HuH-7 (cell line): ENCODE measurements at regions not wholly inside any gene's neighbourhood (a gene's known extent, or its start where the extent isn't known, plus 50 kb on each side); places are given as distances from the start of the nearest gene placed in this dataset.

Experiments used
- DNase-seq: peaks from one replicate; pipeline ENCODE4 v3.0.0; 2011; ENCODE audit warnings: low spot score

GRCh38 chr18:24674200-24674599 is 213.8 kb downstream of the HRH4 start:
- DNase-seq = no peak

- DNase-seq = no peak
Measured at GRCh38 chr18:24674605-24675004, 214.2 kb downstream of the HRH4 start.

DNA sequence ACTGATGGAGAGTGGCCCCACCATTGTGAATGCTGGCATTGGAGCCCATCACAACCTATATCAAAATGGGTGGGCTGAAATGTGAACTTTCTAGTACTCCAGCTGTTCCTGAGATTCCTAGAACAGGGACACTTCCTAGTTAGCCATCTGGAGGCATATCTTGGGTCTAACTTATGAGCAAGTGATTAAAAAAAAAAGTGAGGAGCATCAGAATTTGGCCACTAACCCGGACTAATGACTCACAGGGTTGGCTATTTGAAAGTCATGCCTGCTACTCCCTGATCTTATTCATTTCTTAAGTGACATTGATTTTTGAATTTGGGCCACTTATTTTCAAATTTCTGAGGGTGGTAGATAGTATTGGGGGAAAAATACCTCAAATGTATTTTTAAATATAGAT is 216.6 kb downstream of the HRH4 start:
- no peak for DNase-seq

- no peak for DNase-seq
Measured at GRCh38 chr18:24678107-24678506, 217.7 kb downstream of the HRH4 start.

- no peak for DNase-seq
Measured at GRCh38 chr18:24678626-24679025, 218.2 kb downstream of the HRH4 start.

GRCh38 chr18:24679062-24679461 is 218.6 kb downstream of the HRH4 start:
- DNase-seq = no peak

- no peak for DNase-seq
Measured at GRCh38 chr18:24683925-24684324, 223.5 kb downstream of the HRH4 start.

DNA sequence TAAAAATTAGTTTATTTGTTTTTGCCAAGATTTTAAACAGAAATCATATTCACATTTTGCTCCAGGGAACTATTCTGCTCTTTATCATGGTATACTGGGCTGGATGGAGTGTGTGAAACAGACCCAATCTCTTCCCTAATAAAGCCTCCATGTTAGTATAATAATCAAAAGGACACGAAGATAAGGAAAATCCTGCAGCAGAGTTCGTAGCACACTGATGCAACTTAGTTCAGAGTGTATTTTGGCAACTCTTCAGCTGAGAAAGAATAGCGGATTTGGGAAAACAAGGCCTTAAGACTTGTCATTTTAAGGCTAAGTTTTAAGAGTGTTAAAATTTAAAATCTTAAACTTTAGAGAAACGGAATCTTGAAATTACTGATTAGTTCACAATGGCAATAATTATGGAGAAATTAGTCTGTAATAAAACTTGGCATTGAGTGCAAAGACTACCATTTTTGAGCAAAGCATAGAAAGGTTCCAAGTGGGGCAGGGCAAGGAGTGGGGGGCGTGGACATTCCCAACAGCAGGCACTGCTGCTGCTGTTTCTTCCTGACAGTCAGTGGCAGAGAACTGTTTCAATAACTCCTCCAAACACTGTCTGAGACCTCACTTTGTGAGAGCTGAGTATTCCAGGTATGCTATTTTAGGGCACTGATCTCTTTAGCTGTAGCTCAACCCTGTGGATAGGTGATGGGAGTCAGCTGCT is 225.0 kb downstream of the HRH4 start:
- no peak for DNase-seq

DNA sequence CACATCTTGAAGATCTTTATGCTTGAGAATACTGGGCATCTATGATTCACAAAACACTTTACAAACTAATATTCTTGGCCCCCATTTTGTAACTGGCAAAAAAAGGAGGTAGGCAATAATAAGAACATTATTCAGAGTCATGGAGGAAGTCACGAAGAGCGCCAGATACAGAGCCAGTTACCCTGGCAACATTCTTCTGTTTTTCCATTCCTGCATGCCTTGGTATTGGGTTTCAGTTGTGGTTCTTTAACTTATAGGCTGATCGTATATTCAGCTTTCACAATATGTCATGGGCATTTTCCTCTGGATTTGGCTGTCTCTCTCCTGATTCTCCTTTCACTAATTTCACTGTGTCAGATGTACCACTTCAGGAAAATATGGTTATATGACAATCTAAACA is 234.7 kb downstream of the HRH4 start:
- no peak for DNase-seq

DNA sequence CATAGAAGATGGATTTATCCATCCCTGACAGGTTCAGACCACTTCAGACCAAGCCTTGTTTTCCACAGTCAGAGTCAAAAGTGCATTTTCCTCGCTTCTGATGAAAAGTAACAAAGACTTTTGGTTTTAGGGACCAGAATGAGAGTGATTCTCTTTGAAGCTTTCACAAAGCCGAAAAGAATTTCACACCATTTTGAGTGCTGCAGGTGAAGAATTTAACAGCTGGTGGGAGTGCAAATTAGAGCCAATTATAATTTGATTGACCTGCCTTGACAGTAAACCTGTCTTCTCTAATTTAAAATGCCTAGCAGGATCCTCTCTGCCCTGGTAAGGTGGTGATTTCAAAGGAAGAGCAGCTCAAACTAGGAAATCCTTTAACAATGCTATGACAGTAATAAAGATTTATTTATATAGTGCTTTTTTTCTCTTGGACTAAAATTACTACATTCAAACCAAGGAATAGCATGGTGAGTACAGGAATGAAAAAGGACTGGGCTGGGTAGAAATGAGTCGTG is 241.6 kb downstream of the HRH4 start:
- no peak for DNase-seq

DNA sequence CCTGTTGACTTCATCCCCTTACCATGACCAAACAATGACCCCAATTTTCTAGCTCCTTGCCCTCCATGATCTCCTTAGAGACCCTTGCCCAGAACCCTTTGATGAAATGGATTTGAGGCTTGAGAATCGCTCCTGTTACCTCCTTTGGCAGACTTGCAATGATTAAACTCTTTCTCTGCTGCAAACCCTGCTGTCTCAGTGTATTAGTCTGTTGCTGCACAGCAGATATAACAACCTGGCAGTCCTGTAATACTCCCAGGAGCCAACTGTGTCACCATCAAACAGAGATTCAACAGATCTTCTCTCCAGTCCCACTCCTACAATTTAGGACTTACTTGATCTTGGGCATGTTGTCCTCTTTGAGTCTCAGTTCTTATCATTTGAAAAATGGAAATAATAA is 242.9 kb downstream of the HRH4 start:
- DNase-seq = no peak

- DNase-seq = no peak
Measured at GRCh38 chr18:24704946-24705630, 244.7 kb downstream of the HRH4 start.

DNA sequence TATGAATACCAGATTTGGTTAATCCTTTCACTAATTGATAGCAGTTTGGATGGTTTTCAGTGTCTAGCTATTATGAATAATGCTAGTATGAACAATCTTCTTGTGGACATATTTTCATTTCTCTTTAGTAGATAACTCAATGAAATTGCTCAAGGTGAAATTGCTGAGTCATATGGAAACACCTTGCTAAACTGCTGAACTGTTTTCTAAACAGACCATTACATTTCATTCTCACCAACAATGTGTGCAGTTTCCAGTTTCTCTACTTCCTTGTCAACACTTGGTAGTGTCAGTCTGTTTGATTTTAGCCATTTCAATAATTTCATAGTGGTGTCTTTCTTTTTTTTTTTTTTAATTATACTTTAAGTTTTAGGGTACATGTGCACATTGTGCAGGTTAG is 250.0 kb downstream of the HRH4 start:
- DNase-seq = no peak

DNA sequence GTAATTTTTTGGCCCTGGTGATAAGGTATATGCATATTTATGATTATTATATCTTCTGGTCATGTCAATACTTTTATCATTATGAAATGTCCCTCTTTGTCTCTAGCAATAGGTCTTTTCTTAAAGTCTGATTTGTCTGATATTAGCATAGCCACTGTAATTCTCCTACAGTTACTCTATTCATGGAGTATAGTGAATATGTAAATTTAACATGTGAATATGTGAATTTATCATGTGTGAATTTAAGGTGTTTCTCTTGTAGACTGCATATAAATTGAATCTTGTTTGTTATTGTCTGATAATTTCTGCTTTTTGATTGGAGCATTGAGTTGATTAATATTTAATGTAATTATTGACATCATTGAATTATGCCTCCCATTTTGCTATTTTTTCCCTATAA is 259.4 kb downstream of the HRH4 start:
- no peak for DNase-seq

GRCh38 chr18:24721388-24721787 is 261.0 kb downstream of the HRH4 start:
- no peak for DNase-seq

GRCh38 chr18:24725644-24726415 is 265.4 kb downstream of the HRH4 start:
- DNase-seq = no peak

DNA sequence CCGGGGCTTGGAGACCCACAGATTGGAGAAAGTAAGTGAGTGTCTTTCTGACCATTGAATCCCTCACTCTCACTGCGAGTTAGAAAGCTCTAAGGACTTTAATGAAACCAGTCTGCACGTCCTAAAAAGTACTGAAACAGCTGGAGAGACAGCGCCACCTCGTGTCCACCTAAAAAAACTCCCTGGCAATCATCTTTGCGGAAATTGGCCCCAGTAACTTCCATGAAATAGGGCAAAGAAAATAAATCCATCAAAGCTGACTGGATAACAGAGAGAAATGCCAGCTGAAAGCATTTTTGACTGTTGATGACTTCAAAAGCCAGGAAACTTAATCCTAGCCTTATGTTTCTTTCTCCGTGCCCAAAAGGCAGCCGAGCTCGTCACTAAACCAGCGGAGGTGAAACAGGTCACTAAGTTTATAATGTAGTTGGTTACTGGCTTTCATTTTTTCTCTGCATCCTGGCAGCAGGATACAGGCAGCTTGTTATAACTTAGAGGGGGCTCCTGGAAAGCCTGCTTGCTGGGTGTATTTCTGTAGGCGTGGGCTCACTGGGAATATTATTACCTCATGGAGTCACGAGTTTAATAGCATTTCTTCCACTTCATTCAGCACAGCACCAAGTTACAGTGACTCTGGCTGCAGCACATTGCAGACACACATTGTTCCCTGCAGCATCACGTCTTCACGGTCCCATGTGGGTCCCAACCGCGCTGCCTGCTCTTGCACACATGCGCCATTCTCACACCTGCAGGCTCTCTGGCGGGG is 266.5 kb downstream of the HRH4 start:
- DNase-seq = peak; percentile 20

- no peak for DNase-seq
Measured at GRCh38 chr18:24727685-24728084, 267.2 kb downstream of the HRH4 start.

DNA sequence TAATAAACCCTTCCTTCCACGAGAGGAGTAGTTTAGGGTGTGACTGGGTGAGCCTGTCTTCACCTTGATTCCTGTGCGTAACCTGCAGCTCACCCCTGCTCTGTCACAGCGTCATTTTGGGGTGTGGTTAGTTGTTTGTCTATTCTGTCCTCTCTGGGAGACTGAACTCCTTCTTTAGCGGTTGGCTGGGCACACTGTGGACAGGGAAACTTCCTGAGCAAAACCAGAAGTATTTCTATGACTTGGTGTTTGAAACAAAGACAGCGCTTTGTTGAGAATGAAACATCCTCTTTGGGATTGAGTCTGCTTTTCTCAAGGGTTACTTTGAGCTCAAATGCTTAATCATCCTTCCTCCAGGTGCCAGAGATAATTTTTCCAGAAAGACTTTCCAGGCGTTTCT is 270.7 kb downstream of the HRH4 start:
- DNase-seq = no peak

GRCh38 chr18:24731981-24732380 is 271.5 kb downstream of the HRH4 start:
- no peak for DNase-seq

- DNase-seq = no peak
Measured at GRCh38 chr18:24734058-24734457, 273.6 kb downstream of the HRH4 start.

DNA sequence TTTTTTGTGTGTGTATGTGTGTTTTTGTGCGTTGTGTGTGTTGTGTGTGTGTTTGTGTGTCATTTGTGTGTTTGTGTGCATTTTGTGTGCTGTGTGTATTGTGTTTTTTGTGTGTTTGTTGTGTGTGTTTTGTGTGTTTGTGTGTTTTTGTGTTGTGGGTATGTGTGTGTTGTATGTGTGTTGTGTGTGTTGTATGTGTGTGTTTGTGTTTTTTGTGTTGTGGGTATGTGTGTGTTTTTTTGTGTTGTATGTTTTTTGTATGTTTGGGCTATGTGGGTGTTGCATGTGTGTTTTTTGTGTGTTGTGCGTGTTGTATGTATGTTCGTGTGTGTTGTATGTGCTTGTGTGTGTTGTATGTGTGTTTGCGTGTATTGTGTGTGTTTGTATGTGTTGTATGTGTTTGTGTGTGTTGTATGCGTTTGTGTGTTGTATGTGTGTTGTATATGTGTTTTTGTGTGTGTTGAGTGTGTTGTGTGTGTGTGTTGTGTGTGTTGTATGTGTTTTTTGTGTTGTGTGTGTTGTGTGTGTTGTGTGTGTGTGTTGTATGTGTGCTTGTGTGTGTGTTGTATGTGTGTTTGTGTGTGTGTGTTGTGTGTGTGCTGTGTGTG is 275.3 kb downstream of the HRH4 start:
- DNase-seq = no peak
